ENCODE measurements at regions not wholly inside any gene's neighbourhood (a gene's known extent, or its start where the extent isn't known, plus 50 kb on each side); places are given as distances from the start of the nearest gene placed in this dataset.
A peak's percentile ranks its signal among the peaks of the same experiment; 100 is the strongest.
"Not testable (repeated sequence)": the region's sequence is repeated elsewhere in the genome, so short reads cannot be mapped to it uniquely, and the experiment has no call there.

DNA sequence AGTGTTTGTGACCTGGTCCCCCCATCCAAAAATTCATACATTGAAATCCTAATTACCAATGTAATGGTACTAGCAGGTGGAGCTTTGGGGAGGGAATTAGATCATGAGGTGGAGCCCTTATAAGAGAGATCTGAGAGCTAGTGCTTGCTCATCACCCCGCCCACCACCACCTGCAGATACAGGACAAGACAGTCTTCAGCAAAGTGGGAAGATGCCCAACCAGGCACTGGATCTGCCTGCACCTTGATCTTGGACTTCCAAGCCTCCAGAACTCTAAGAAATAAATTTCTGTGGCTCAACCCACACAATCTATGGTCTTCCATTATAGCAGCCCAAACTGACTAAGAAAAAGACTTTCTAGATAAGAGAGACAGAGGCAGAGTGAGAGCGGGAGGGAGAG lies 343.4 kb downstream of the LRRIQ3 start:
- TF ChIP-seq, protein P1, sequence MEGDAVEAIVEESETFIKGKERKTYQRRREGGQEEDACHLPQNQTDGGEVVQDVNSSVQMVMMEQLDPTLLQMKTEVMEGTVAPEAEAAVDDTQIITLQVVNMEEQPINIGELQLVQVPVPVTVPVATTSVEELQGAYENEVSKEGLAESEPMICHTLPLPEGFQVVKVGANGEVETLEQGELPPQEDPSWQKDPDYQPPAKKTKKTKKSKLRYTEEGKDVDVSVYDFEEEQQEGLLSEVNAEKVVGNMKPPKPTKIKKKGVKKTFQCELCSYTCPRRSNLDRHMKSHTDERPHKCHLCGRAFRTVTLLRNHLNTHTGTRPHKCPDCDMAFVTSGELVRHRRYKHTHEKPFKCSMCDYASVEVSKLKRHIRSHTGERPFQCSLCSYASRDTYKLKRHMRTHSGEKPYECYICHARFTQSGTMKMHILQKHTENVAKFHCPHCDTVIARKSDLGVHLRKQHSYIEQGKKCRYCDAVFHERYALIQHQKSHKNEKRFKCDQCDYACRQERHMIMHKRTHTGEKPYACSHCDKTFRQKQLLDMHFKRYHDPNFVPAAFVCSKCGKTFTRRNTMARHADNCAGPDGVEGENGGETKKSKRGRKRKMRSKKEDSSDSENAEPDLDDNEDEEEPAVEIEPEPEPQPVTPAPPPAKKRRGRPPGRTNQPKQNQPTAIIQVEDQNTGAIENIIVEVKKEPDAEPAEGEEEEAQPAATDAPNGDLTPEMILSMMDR (IDR thresholded peaks at IDR 0.05; ENCODE audit: low read depth, low read length): no peak
- H3K27me3 ChIP-seq: no peaks in the 10 kb centered on the region
- H3K9me3 ChIP-seq: no peaks in the 10 kb centered on the region
- no peak for DNase-seq
- no peak overlapping the region for H3K4me3 ChIP-seq (ENCODE audit: low read depth, low read length)
- H3K36me3 ChIP-seq: no peaks in the 10 kb centered on the region
- H3K4me1 ChIP-seq: no peaks in the 10 kb centered on the region

- H3K4me1 ChIP-seq: no peaks in the 10 kb centered on the region
- H3K4me3 ChIP-seq (ENCODE audit: low read depth, low read length): no peak overlapping the region
- H3K27me3 ChIP-seq: no peaks in the 10 kb centered on the region
- no peaks in the 10 kb centered on the region for H3K36me3 ChIP-seq
- DNase-seq: no peak
- TF ChIP-seq, protein P1 (IDR thresholded peaks at IDR 0.05; ENCODE audit: low read depth, low read length): no peak
- H3K9me3 ChIP-seq: no peaks in the 10 kb centered on the region
Observed at GRCh38 chr1:73842436-73842835, 355.5 kb downstream of the LRRIQ3 start.

DNA sequence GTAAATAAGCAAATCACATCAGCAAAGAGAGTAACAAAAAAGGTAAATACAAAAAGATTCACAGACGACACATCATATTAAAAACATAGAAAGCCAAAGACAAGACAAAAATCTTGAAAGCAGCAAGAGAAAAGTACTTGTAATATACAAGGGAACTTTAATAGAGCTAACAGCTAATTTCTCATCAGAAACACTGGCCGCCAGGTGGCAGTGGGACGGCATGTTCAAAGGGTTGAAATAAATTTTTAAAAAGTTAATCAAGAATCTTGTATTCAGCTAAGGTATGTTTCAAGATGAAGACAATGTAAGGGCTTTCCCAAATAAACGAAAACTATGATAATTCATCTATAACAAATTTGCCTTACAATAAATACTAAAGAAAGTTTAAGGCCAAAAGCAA lies 358.1 kb downstream of the LRRIQ3 start:
- TF ChIP-seq, protein P1 (IDR thresholded peaks at IDR 0.05; ENCODE audit: low read depth, low read length): peak; percentile 51
- H3K9me3 ChIP-seq: no peaks in the 10 kb centered on the region
- no peaks in the 10 kb centered on the region for H3K4me1 ChIP-seq
- H3K36me3 ChIP-seq: no peaks in the 10 kb centered on the region
- DNase-seq: peak; percentile 28
- H3K4me3 ChIP-seq (ENCODE audit: low read depth, low read length): no peak overlapping the region
- H3K27me3 ChIP-seq: no peaks in the 10 kb centered on the region

DNA sequence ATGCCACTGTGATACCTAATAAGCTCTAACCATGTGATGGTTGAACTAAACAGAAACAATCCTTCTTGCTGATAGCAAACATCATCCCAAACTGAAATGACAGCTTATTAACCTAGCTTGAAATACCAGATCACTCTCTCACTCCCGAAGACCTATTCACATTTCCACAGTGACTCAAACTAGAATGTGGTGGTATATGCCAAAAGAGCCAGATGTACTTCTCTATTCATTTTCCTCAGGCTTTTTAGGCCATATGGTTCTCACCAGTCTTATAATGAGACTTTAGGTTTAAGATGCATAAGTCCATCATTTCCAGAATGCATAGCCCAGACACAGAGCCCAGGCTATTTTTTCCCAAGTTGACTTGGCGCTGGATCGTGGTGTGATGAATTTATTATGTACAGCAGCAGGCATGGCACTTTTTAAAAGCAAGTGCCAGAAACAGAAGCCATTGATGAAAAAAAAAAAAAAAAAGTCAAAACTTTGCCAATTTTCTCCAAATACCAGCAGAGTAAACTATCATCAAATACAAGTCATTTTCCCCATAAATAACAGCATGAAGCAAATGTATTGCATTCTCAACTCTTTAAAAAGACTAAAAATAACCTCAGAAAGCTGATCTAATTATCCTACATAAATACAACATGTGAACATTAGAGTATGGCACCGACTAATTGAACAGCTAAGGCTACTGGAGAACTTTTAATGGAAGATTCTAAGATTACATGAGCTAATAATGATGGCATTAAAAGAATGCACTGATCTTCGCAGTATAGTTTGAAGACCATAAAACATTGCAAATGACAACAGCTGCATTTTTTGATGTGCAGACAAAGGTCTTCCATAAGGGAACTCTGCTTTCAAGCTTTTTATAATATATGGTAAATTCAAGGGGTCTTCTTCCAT lies 365.4 kb downstream of the LRRIQ3 start:
- Histone ChIP-seq H3K36me3 (no peaks in the 10 kb centered on the region), H3K9me3 (no peaks in the 10 kb centered on the region), H3K4me1 (no peaks in the 10 kb centered on the region), H3K27me3 (no peaks in the 10 kb centered on the region), H3K4me3 (ENCODE audit: low read depth, low read length) (no peak overlapping the region)
- no peak for DNase-seq
- TF ChIP-seq, protein P1 (IDR thresholded peaks at IDR 0.05; ENCODE audit: low read depth, low read length): no peak

DNA sequence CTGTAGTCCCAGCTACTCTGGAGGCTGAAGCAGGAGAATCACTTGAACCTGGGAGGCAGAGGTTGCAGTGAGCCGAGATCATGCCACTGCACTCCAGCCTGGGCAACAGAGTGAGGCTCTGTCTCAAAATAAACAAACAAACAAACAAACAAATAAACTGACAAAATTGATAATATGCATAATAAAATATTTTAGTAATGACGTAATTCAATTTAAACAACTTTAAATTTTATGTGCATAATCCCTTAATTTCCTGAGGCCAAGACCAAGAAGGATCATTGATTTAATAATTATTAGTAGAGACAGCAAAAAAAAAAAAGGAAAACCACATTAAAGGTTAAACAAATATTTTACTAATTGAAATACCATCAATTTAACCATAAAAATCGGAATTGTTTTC lies 370.7 kb downstream of the LRRIQ3 start:
- DNase-seq; H3K9me3 ChIP-seq; H3K36me3 ChIP-seq; H3K4me1 ChIP-seq; H3K4me3 ChIP-seq (ENCODE audit: low read depth, low read length); H3K27me3 ChIP-seq: not testable (repeated sequence)

DNA sequence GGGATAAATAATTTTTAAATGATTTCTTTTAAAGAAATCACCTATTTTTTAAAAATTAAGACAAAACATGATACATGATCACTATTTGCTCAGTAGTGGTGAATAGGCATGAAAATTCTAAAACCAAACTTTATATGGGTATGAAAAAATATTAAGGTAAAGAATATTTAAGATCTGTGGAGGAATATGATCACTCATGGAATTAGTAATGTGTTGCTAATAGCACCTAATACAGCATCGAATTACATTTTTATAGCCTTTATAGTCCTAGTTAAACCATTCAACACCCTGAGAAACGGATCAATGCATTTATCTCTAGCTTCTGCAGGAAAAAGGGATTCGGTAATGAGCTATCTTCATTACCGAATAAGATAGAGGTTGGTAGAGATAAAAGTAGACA lies 373.9 kb downstream of the LRRIQ3 start:
- TF ChIP-seq, protein P1 (IDR thresholded peaks at IDR 0.05; ENCODE audit: low read depth, low read length): no peak
- Histone ChIP-seq H3K4me1 (no peaks in the 10 kb centered on the region), H3K36me3 (no peaks in the 10 kb centered on the region), H3K27me3 (no peaks in the 10 kb centered on the region), H3K4me3 (ENCODE audit: low read depth, low read length) (no peak overlapping the region), H3K9me3 (no peaks in the 10 kb centered on the region)
- no peak for DNase-seq
